ENCODE measurements at regions not wholly inside any gene's neighbourhood (a gene's known extent, or its start where the extent isn't known, plus 50 kb on each side); places are given as distances from the start of the nearest gene placed in this dataset.

- no peaks in the 10 kb centered on the region for H3K4me1 ChIP-seq (ENCODE audit: low read length)
- H3K4me3 ChIP-seq (ENCODE audit: low read length): no peak overlapping the region
- H3K27me3 ChIP-seq (replicated peaks; ENCODE audit: insufficient read depth, low read length): no peaks in the 10 kb centered on the region
- no peaks in the 10 kb centered on the region for H4K20me1 ChIP-seq (ENCODE audit: insufficient read depth, low read length)
- no peaks in the 10 kb centered on the region for H3K9me3 ChIP-seq (replicated peaks; ENCODE audit: insufficient read depth, low read length)
- H3K9me2 ChIP-seq (replicated peaks; ENCODE audit: insufficient read depth, low read length): no peaks in the 10 kb centered on the region
- no peaks in the 10 kb centered on the region for H3K36me3 ChIP-seq (replicated peaks; ENCODE audit: insufficient read depth, low read length)
- H3K4me2 ChIP-seq (ENCODE audit: low read depth, low read length): no peak overlapping the region
- TF ChIP-seq EZH2phosphoT487 (IDR thresholded peaks at IDR 0.05; ENCODE audit: low read length) (no peak), EZH2 (optimal IDR thresholded peaks at IDR 0.05; ENCODE audit: low read depth, low read length) (no peak), CTCF (IDR thresholded peaks at IDR 0.05; ENCODE audit: low read length) (no peak)
- no peak overlapping the region for H3K27ac ChIP-seq (ENCODE audit: low read length)
- no peak for DNase-seq
- H3K79me2 ChIP-seq (ENCODE audit: low read length): no peaks in the 10 kb centered on the region
- H3F3A ChIP-seq (ENCODE audit: insufficient read depth, low read length): no peaks in the 10 kb centered on the region
- no peak overlapping the region for H3K9ac ChIP-seq (ENCODE audit: low read length)
- H2AFZ ChIP-seq (ENCODE audit: low read length): no peak overlapping the region
Measured at GRCh38 chr1:188930382-188930781, 1547.3 kb downstream of the BRINP3 start.

- Histone ChIP-seq H3F3A (ENCODE audit: insufficient read depth, low read length) (no peaks in the 10 kb centered on the region), H2AFZ (ENCODE audit: low read length) (no peak overlapping the region), H3K4me2 (ENCODE audit: low read depth, low read length) (no peak overlapping the region), H3K4me1 (ENCODE audit: low read length) (no peaks in the 10 kb centered on the region), H4K20me1 (ENCODE audit: insufficient read depth, low read length) (no peaks in the 10 kb centered on the region), H3K9me2 (replicated peaks; ENCODE audit: insufficient read depth, low read length) (no peaks in the 10 kb centered on the region), H3K4me3 (ENCODE audit: low read length) (no peak overlapping the region), H3K79me2 (ENCODE audit: low read length) (no peaks in the 10 kb centered on the region), H3K9me3 (replicated peaks; ENCODE audit: insufficient read depth, low read length) (no peaks in the 10 kb centered on the region), H3K27ac (ENCODE audit: low read length) (no peak overlapping the region), H3K27me3 (replicated peaks; ENCODE audit: insufficient read depth, low read length) (no peaks in the 10 kb centered on the region), H3K9ac (ENCODE audit: low read length) (no peak overlapping the region), H3K36me3 (replicated peaks; ENCODE audit: insufficient read depth, low read length) (no peaks in the 10 kb centered on the region)
- DNase-seq: no peak
- TF ChIP-seq EZH2phosphoT487 (IDR thresholded peaks at IDR 0.05; ENCODE audit: low read length): no peak
- no peak for TF ChIP-seq CTCF (IDR thresholded peaks at IDR 0.05; ENCODE audit: low read length)
- no peak for TF ChIP-seq EZH2 (optimal IDR thresholded peaks at IDR 0.05; ENCODE audit: low read depth, low read length)
Measured at GRCh38 chr1:188931506-188931905, 1546.2 kb downstream of the BRINP3 start.

- Histone ChIP-seq H3K4me2 (ENCODE audit: low read depth, low read length) (no peak overlapping the region), H2AFZ (ENCODE audit: low read length) (0 out of 2 replicates have a peak overlapping the region, but pooled peaks have one; percentile 1)
Measured at GRCh38 chr1:188937965-188938551, 1539.6 kb downstream of the BRINP3 start.

More at GRCh38 chr1:188937965-188938551, 1539.6 kb downstream of the BRINP3 start:
- DNase-seq: no peak
- no peak overlapping the region for H3K27ac ChIP-seq (ENCODE audit: low read length)
- no peaks in the 10 kb centered on the region for H3K36me3 ChIP-seq (replicated peaks; ENCODE audit: insufficient read depth, low read length)
- no peaks in the 10 kb centered on the region for H3K9me2 ChIP-seq (replicated peaks; ENCODE audit: insufficient read depth, low read length)
- no peaks in the 10 kb centered on the region for H3F3A ChIP-seq (ENCODE audit: insufficient read depth, low read length)
- no peaks in the 10 kb centered on the region for H3K9me3 ChIP-seq (replicated peaks; ENCODE audit: insufficient read depth, low read length)
- H3K27me3 ChIP-seq (replicated peaks; ENCODE audit: insufficient read depth, low read length): no peaks in the 10 kb centered on the region
- no peak overlapping the region for H3K9ac ChIP-seq (ENCODE audit: low read length)
- H3K79me2 ChIP-seq (ENCODE audit: low read length): no peaks in the 10 kb centered on the region
- H3K4me1 ChIP-seq (ENCODE audit: low read length): no peaks in the 10 kb centered on the region
- H4K20me1 ChIP-seq (ENCODE audit: insufficient read depth, low read length): no peaks in the 10 kb centered on the region
- TF ChIP-seq EZH2 (optimal IDR thresholded peaks at IDR 0.05; ENCODE audit: low read depth, low read length) (no peak), EZH2phosphoT487 (IDR thresholded peaks at IDR 0.05; ENCODE audit: low read length) (no peak), CTCF (IDR thresholded peaks at IDR 0.05; ENCODE audit: low read length) (peak; percentile 36)
- H3K4me3 ChIP-seq (ENCODE audit: low read length): no peak overlapping the region

Data from MM.1S (cell line).